RCC 7860 (cell line): ENCODE measurements at regions not wholly inside any gene's neighbourhood (a gene's known extent, or its start where the extent isn't known, plus 50 kb on each side); places are given as distances from the start of the nearest gene placed in this dataset.
"Not testable (repeated sequence)": the region's sequence is repeated elsewhere in the genome, so short reads cannot be mapped to it uniquely, and the experiment has no call there.

Source experiments
- DNase-seq: peaks from one replicate; pipeline ENCODE4 v3.0.0-alpha.2; 2015; ENCODE audit warnings: low spot score
- FAIRE-seq: peaks from 2 replicates; lab custom pipeline; 2012; peaks lifted over from hg19 to GRCh38; lab: Jason Lieb, UNC

DNA sequence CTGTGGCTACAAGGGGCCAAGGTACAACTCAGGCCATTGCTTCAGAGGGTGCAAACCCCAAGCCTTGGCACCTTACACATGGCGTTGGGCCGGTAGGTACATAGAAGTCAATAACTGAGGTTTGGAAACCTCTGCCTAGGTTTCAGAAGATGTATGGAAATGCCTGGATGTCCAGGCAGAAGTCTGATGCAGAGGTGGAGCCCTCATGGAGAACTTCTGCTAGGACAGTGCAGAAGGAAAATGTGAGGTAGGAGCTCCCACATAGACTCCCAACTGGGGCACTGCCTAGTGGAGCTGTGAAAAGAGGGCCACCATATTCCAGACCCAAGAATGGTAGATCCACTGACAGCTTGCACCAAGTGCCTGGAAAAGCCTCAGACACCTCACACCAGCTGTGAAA, 92.1 kb upstream of the SFRP2 start:
- no peak for FAIRE-seq
- DNase-seq = no peak

GRCh38 chr4:153877898-153878297, 89.0 kb upstream of the SFRP2 start:
- FAIRE-seq = no peak
- DNase-seq = no peak

DNA sequence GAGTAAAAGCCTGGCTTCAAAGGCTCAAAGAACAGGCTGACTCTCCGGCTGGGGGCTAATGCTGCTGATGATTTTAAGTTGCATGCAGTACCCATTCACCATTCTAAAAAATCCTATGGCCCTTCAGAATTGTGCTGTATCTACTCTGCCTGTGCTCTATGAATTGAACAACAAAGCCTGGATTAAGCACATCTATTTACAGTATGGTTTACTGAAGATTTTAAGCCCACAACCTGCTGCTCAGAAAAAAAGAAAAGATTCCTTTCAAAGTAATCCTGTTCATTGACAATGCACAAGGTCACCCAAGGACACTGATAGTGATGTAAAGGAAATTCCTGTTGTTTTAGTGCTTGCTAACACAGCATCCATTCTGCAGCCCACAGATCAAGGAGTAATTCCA, 84.9 kb upstream of the SFRP2 start:
- FAIRE-seq (no peak), DNase-seq (no peak)

- FAIRE-seq = not testable (repeated sequence)
Measured at GRCh38 chr4:153866766-153867165, 77.9 kb upstream of the SFRP2 start.

DNA sequence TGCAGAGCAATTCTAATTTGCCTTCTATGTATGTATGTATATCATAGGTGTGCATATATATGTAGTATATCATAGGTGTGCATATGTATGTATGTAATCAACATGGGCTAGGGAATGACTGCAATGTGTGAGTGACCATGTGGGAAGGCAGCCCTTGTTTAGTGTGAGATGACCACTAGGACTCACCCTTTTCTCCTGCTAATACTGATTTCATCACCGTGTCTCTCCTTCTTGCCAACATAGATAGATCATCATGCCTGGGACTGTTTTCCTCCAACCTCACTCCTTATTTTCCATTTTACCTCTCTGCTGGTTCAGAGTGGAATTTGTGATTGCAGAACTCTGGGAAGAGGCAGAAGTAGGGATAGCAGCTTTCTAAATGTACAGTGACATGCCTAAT, 63.6 kb upstream of the SFRP2 start:
- FAIRE-seq (no peak), DNase-seq (no peak)

More at GRCh38 chr4:153866766-153867165, 77.9 kb upstream of the SFRP2 start:
- not testable (repeated sequence) for DNase-seq

DNA sequence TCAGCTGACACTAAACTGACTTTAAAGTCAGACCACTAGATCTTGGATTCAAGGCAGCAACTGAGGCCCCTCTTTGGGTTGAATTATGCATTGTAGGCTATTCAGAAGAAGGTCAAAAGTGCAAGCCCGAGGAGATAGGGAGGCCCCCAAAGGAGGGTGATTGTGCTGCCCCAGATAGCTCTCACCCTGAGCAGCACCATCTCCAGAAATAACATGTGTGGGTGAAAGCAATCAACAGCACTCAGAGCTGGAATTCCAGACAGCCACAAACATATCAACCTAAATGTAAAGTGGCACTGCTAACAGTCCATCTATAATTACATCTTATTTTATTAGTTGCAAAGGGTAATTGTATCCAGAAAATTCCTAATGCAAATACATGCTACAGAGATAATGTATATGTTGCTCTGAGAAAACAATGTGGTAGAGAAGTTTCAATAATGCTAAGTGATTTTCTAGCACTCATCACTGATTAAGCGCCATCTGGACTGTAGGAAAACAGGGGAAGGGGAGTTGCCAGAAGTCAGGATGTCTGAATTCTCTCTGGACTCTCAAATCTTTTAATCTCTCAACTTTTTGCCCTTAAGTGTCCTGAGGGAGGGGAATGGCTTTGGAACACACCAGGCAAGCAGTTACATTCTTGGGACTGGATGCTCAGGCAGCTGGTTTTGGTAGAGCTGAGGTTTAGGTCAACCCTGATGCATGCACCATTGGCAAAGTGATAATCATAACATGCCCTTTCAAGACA, 61.8 kb upstream of the SFRP2 start:
- no peak for FAIRE-seq
- no peak for DNase-seq

DNA sequence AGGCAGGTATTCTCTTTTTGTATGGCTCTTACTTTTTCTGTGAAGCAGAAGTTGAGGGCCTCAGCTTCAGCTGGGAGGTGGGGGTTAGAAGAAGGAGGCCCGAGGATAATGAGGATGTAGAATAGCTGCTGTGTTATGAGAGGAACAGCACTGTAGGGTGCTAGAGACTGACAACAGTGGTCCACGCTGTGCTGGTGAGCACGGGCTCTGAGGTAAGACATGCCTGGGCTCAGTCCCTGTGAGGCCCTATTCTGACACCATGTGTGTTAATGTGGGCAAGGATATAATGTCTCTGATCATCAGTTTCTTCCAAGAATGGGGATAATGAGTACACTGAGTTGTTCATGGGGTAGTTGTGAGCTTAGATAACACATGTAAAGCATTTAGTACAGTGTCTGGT, 55.3 kb upstream of the SFRP2 start:
- DNase-seq (no peak), FAIRE-seq (no peak)
